Endothelial cell of umbilical vein (primary cell): ENCODE measurements at regions not wholly inside any gene's neighbourhood (a gene's known extent, or its start where the extent isn't known, plus 50 kb on each side); places are given as distances from the start of the nearest gene placed in this dataset.

Source experiments
- BruUV-seq: library from RNA; stranded (reverse); fragments of 400-500 nt; replicated peaks from 2 replicates; lab custom pipeline; 2021; lab: Mats Ljungman, UMichigan
- CTCF ChIA-PET: fragments of 300-600, 350-600 bp; sonication (Branson Sonifier 250); formaldehyde crosslinking; loops from one replicate; lab custom pipeline; 2021; ENCODE audit warnings: antibody characterized with exemption, inconsistent platforms; lab: Charles Lee
- POLR2A ChIA-PET: fragments of 300-600, 350-600 bp; sonication (Branson Sonifier 250); formaldehyde crosslinking; loops from one replicate; lab custom pipeline; 2021; ENCODE audit warnings: antibody characterized with exemption, inconsistent platforms; lab: Charles Lee
- DNase-seq: peaks from one replicate; pipeline ENCODE4 v3.0.0-alpha.2; 2011; ENCODE audit warnings: low read depth, low spot score
- FAIRE-seq: peaks from 2 replicates; lab custom pipeline; 2011; peaks lifted over from hg19 to GRCh38; lab: Jason Lieb, UNC
- H2AFZ ChIP-seq: 2 replicates; pipeline ENCODE4 v1.6.0; 2012; ENCODE audit warnings: low read depth, low read length, control low read depth, inconsistent platforms
- H3K27ac ChIP-seq: 2 replicates; pipeline ENCODE4 v1.5.1; 2011; ENCODE audit warnings: low read depth, mild to moderate bottlenecking, control low read depth, low read length, moderate library complexity; ENCODE audit not compliant: insufficient read depth
- H3K27me3 ChIP-seq, 2 experiments: 2 replicates each; pipeline versions ENCODE4 v1.6.0 to v1.6.1; 2011; ENCODE audit warnings: low read length in 2 of 2, mixed read lengths in 1 of 2; ENCODE audit not compliant: control insufficient read depth in 2 of 2, insufficient read depth in 2 of 2
- H3K36me3 ChIP-seq, 2 experiments: 2 replicates in 1 of 2; 3 replicates in 1 of 2; pipeline ENCODE4 v1.5.1; 2011; ENCODE audit warnings: low read length in 2 of 2, mild to moderate bottlenecking in 1 of 2, moderate library complexity in 1 of 2; ENCODE audit not compliant: control insufficient read depth in 2 of 2, insufficient read depth in 2 of 2; ENCODE audit errors: extremely low read depth in 1 of 2
- H3K4me1 ChIP-seq: 3 replicates; pipeline ENCODE4 v1.5.1; 2011; ENCODE audit warnings: mild to moderate bottlenecking, low read length; ENCODE audit not compliant: control insufficient read depth, insufficient read depth; ENCODE audit errors: extremely low read depth
- H3K4me2 ChIP-seq: 2 replicates; pipeline ENCODE4 v1.6.1; 2011; ENCODE audit warnings: low read length, control low read depth, mixed read lengths; ENCODE audit not compliant: insufficient read depth
- H3K4me3 ChIP-seq, 3 experiments: fragments of 200-600 bp in 1 of 3; sonication (generic), shearing (Covaris generic) in 1 of 3; replicated peaks in 1 of 3; 2 replicates each; pipeline ENCODE4 v1.5.1; 2011 to 2016; ENCODE audit warnings: control low read depth in 3 of 3, low read length in 3 of 3, mild to moderate bottlenecking in 2 of 3, inconsistent platforms in 1 of 3, low read depth in 1 of 3, moderate library complexity in 1 of 3; ENCODE audit not compliant: insufficient read depth in 1 of 3
- H3K79me2 ChIP-seq: 2 replicates; pipeline ENCODE4 v1.6.0; 2012; ENCODE audit warnings: low read length, inconsistent platforms; ENCODE audit not compliant: control insufficient read depth, insufficient read depth
- H3K9ac ChIP-seq: replicated peaks from 2 replicates; pipeline ENCODE3; 2011; ENCODE audit warnings: low read length, control low read depth; ENCODE audit not compliant: insufficient read depth; ENCODE audit errors: extremely low read depth
- H3K9me1 ChIP-seq: replicated peaks from 3 replicates; pipeline ENCODE4 v1.6.0; 2011; ENCODE audit warnings: mild to moderate bottlenecking, low read length; ENCODE audit not compliant: control insufficient read depth, insufficient read depth; ENCODE audit errors: extremely low read depth
- H3K9me3 ChIP-seq: replicated peaks from 2 replicates; pipeline ENCODE4 v1.5.1; 2012; ENCODE audit warnings: low read length, inconsistent platforms; ENCODE audit not compliant: control insufficient read depth, insufficient read depth
- H4K20me1 ChIP-seq: replicated peaks from 2 replicates; pipeline ENCODE3; 2011; ENCODE audit warnings: mild to moderate bottlenecking, low read length; ENCODE audit not compliant: control insufficient read depth, insufficient read depth; ENCODE audit errors: extremely low read depth
- EZH2 ChIP-seq: IDR thresholded peaks from 2 replicates; pipeline ENCODE4 v1.6.1; 2012; ENCODE audit warnings: borderline replicate concordance, low read depth, mild to moderate bottlenecking, moderate library complexity, low read length, inconsistent platforms; ENCODE audit not compliant: severe bottlenecking
- FOS ChIP-seq: IDR thresholded peaks from 2 replicates; pipeline ENCODE4 v1.6.1; 2011; ENCODE audit warnings: mild to moderate bottlenecking, low read length, moderate library complexity, borderline replicate concordance; ENCODE audit not compliant: insufficient read depth
- GATA2 ChIP-seq: IDR thresholded peaks from 2 replicates; pipeline ENCODE4 v1.7.0; 2011; ENCODE audit warnings: low read depth, mild to moderate bottlenecking, moderate library complexity, mixed read lengths, low read length; ENCODE audit not compliant: insufficient read length, insufficient read depth
- JUN ChIP-seq: IDR thresholded peaks from 2 replicates; pipeline ENCODE4 v1.6.1; 2011; ENCODE audit warnings: borderline replicate concordance, low read depth; ENCODE audit not compliant: insufficient read length, insufficient read depth
- MYC ChIP-seq: IDR thresholded peaks from one replicate; pipeline ENCODE4 v1.6.1; 2011; ENCODE audit warnings: mild to moderate bottlenecking, low read depth, low read length
- POLR2A ChIP-seq: IDR thresholded peaks from 2 replicates; pipeline ENCODE4 v1.6.1; 2012; ENCODE audit warnings: low read depth, mild to moderate bottlenecking, control low read depth, low read length
- POLR2AphosphoS5 ChIP-seq: IDR thresholded peaks from 2 replicates; pipeline ENCODE4 v1.6.1; 2012; ENCODE audit warnings: low read depth, mild to moderate bottlenecking, control low read depth, low read length, moderate library complexity; ENCODE audit not compliant: insufficient read depth
- dilution Hi-C: fragments of 300-500 bp; cut with MboI; formaldehyde crosslinking; loops from one replicate; pipeline ENCODE4 v1.15.0; 2019; ENCODE audit warnings: low sequenced_read_pairs; ENCODE audit not compliant: extremely low pct_ligation_motif_present
- intact Hi-C: fragments of 100-400 bp; cut with micrococcal nuclease; formaldehyde crosslinking; loops from one replicate; pipeline ENCODE4 v1.10.0; 2022
- TF ChIP-seq, protein P1 (sequence below), 2 donors: IDR thresholded peaks; 1 replicate in 1 of 2; 2 replicates in 1 of 2; pipeline ENCODE4 v1.5.1; 2011; ENCODE audit warnings: low read length in 2 of 2, mild to moderate bottlenecking in 2 of 2, moderate library complexity in 2 of 2, control low read depth in 1 of 2, inconsistent platforms in 1 of 2, low read depth in 1 of 2; ENCODE audit not compliant: insufficient read depth in 1 of 2; ENCODE audit errors: extremely low read depth in 1 of 2
- TF ChIP-seq, protein P2 (sequence below): IDR thresholded peaks from 2 replicates; pipeline ENCODE4 v1.6.1; 2011; ENCODE audit not compliant: insufficient read depth, insufficient read length

DNA sequence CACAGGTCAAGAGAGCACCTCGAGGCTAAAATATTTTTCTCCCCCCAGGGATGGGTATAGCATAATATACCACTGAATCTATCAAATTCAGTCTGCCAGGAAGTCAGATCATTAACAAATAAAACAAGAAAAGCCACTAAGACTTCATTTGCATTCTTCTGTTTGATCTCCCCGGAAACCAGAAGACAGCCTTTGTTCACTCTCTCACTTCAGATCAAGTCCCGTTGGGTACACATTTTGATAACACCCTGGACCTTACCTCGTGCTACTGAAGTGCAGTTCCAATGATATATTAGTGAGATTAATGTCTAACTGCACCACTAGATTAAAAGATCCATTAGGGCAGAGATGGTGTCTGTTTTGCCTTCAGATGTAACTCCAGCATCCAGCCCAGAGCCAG, 157.7 kb upstream of the B3GAT2 start:
- POLR2A ChIA-PET, result no interaction called here
- CTCF ChIA-PET, result no interaction called here
- Histone ChIP-seq H2AFZ (no peak overlapping the region), H3K9ac (no peak overlapping the region), H4K20me1 (no peaks in the 10 kb centered on the region), H3K36me3 (no peaks in the 10 kb centered on the region), H3K27ac (no peak overlapping the region), H3K27me3 (peaks cover 2 to 4% of the 10 kb centered on the region in 2 experiments), H3K4me2 (no peak overlapping the region), H3K9me3 (no peaks in the 10 kb centered on the region), H3K9me1 (no peaks in the 10 kb centered on the region), H3K4me1 (no peaks in the 10 kb centered on the region), H3K79me2 (no peaks in the 10 kb centered on the region), H3K4me3 (no peak overlapping the region)
- TF ChIP-seq POLR2AphosphoS5 (no peak), GATA2 (no peak), FOS (no peak), EZH2 (no peak), JUN (no peak), MYC (no peak), POLR2A (no peak)
- TF ChIP-seq, protein P1, sequence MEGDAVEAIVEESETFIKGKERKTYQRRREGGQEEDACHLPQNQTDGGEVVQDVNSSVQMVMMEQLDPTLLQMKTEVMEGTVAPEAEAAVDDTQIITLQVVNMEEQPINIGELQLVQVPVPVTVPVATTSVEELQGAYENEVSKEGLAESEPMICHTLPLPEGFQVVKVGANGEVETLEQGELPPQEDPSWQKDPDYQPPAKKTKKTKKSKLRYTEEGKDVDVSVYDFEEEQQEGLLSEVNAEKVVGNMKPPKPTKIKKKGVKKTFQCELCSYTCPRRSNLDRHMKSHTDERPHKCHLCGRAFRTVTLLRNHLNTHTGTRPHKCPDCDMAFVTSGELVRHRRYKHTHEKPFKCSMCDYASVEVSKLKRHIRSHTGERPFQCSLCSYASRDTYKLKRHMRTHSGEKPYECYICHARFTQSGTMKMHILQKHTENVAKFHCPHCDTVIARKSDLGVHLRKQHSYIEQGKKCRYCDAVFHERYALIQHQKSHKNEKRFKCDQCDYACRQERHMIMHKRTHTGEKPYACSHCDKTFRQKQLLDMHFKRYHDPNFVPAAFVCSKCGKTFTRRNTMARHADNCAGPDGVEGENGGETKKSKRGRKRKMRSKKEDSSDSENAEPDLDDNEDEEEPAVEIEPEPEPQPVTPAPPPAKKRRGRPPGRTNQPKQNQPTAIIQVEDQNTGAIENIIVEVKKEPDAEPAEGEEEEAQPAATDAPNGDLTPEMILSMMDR (IDR thresholded peaks at IDR 0.05; ENCODE audit: extremely low read depth in 1 of 2, insufficient read depth in 1 of 2, low read depth in 1 of 2, low read length in 2 of 2), result no peak
- TF ChIP-seq, protein P2, sequence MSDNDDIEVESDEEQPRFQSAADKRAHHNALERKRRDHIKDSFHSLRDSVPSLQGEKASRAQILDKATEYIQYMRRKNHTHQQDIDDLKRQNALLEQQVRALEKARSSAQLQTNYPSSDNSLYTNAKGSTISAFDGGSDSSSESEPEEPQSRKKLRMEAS, result no peak
- FAIRE-seq (no peak), DNase-seq (no peak)
- no TSS peak for BruUV-seq
- dilution Hi-C loops (no loop called here), intact Hi-C loops (no loop called here)
